SK-N-DZ (cell line): ENCODE measurements at regions not wholly inside any gene's neighbourhood (a gene's known extent, or its start where the extent isn't known, plus 50 kb on each side); places are given as distances from the start of the nearest gene placed in this dataset.
A peak's percentile ranks its signal among the peaks of the same experiment; 100 is the strongest.

Experiments used
- DNase-seq: peaks from one replicate; pipeline ENCODE4 v3.0.0-alpha.2; 2015; ENCODE audit warnings: low spot score

DNA sequence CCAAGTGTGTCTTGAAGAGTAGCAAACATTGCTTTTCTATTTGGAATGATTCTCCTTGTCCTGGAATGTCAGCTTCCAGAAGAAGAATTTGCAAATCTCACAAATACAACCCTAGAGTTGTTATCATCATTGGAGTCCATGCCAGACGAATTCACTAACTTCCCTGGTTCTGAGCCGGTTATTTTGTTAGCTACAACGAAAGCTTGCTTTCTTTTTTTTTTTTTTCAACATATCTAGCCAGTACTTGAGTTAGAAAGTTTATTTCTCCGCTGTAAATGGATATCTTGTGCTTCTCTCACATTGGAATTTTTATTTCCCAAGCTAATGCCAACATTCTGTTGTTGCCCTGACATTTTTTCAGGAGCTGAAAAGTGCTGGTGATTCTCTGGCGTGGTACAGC is 138.1 kb upstream of the POM121L12 start:
- DNase-seq, result no peak

DNA sequence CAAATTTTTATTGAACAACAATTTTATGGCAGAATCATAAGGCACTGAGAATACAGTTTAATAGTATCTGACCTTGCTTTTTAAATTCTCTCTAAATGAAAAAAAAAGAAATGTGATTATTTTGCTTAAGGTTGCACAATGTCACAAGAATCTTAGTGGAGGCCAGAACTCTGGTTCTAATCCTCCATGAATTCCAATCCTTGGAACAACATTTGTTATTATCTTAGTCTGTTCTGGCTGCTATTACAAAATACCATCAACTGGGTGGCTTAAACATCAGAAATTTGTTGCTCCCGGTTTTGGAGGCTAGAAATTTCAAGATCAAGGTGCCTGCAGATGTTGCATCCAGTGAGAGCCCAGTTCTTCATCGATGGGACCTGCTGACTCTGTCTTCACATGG is 158.2 kb upstream of the POM121L12 start:
- DNase-seq, result no peak

DNA sequence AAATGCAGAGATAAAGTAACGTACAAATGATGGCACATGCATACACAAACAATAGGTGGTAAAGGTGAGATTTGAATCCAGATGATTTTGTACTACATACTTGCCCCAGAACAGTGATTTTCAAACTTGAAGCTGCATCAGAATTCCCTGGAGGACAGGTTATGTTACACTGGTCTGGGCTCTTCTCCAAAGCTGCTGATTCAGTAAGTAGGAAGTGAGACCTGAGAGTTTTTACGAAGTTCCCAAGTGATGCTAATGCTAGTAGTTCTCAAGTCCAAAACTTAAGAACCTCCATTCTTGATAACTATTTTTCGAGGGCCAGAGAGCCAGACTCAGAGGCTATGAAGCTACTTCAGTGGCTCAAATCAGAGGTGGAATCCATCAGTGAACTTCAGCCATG is 159.0 kb upstream of the POM121L12 start:
- DNase-seq, result no peak

DNA sequence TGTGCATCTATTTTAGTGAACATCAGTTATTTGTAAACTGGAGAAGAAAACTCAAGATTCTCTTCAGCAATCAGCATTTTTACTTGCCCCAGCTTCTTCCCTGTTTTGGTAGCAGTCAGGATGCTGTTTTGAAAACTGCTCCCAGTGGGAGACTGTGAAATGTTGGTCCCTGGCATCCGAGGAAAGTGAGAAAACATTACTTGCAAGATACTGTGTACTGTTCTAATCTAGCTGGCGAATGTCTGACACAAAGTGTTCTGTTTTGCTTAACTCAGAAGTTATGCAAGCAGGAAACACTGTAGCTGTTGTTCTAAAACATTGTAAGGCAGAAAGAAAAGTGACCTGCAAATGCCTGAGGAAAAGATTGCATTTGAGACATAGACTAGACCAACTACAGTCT is 171.8 kb upstream of the POM121L12 start:
- DNase-seq, result no peak

DNA sequence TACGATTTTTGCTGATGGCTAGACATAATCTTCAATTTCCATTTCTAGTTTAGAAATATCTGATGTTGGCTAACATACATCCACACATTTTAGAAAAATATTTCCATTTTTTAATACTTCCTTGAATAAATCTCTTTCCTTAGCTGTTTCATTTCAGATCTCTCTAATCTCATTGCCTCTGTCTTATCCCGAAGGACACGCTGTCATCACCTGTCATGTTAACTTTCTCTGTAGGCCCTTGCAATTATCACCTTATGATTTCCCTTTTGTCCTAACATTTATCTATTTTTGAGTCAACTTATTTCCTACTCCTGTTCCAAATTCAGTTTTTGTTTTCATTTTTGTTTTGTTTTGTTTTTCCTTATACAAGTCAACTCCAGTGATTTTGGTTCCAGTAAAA is 173.1 kb upstream of the POM121L12 start:
- DNase-seq, result no peak

DNA sequence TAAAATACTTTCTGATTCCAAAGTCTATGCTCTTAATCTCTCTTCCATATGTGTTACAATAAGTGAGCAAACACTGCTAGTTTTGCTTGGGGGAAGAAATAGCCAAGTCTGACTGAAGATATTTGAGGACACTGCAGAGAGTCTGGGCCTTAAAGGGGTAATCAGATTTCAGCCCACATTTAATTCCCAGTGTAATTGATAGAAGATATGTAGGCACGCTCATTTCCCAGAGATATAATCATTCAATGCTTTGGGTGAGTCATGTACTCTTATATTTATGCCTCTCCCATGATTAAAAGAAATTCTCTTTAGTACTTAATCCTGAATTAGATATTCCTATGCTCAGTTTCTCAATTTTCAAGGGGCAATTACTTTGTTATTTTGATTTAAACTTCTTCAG is 178.1 kb upstream of the POM121L12 start:
- peak; percentile 39 for DNase-seq

DNA sequence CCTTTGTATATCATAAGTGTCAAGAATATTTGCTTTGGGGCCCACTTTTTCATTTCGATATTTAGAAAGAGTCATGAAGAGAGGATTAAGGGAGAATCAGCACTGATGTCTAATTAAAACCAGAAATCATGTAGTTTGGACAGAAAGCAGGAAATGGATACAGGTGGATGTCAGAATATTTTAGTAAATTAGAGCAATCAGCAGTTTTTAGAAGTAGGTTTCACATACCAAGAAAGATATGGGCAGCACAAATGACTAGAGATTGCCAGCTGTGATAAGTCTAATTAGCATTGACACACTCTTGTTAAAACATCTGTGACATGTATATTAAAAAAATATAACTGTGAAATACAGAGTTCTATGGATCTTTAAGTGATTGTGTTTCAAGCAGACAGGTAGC is 180.8 kb upstream of the POM121L12 start:
- no peak for DNase-seq

DNA sequence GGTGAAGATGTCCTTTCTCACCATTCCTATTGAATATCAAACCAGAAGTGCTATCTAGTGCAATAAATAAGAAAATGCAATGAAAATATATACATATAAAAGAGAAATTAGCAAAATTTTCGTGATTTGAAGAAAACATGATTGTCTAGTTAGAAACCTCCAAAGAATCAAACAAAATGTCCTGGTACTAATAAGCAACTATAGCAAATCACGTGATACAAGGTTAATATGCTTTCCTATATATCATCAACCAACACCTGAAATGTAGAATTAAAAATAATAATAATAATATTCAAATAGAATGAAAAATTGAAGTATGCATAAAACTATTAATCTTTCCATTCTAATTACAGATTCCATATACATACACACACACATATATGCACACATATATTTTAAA is 183.9 kb upstream of the POM121L12 start:
- DNase-seq, result no peak

DNA sequence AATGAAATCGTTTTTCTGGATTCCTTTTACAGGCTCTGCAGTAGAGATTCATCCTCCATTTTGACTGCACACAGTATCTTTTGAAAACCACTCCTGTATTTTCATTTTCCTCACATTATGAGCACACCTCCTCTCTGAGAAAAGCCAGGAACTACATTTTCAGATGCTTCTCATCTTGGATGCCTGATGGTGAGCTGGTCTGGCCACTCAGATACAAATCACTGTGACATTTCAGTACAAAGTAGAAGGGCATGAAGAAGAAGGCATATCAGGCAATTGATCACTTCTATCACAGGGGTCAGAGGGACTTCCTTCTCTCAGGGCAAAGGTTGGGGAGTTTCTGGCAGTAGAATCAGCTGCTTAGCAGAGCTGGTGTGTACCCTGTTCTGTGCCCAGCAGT is 192.0 kb upstream of the POM121L12 start:
- DNase-seq, result peak; percentile 68

DNA sequence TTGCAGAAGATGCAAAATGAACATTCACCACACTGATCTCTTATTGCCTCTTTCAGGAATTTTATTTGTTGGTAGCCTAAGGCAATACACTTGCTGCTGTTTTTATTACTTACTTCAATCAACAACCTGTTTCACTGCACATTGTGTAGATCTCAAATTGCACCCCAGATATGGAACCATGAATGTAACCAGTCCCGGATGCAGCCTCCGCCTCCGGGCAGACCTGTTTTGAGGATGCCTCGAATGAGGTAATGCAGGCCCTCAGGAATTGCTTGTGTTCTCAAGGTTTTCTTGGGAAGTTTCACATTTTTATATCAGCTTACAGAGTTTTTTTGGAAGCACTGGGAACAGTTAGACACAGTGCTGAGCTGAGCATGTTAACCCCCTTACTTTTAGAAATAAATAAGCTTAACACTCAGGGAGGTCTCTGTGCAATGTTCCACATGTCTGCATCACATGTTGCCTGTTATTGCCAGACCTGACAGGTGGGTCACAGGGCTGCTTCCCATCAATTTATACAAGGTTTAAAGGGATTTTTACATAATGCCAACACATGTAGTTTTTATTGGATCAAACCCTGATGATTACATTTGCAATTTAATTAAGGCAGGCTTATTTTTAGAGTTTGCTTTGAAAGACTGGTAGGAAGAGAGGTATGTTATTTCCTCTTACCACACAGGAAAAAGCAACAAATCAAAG is 193.1 kb upstream of the POM121L12 start:
- DNase-seq, result peak; percentile 84

DNA sequence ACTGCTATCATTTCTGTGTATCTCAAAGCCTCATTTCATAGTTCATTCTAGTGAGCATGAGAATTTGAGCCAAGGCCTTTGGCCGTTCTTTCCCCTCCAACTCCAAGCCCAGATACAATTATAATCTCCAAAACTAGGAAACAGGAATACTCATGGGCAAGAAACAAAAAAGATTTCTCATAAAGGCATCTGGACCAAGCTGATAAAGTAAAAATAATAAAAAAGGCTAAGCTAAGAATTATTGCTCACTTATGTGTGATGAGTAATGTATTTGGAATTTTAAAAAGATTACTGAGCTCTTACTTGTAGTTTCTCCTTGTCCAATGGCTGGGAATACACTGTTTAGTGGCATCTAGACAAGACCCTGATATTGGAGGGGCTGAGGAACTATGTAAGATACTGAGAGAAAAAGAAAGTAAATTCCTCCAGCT is 196.4 kb upstream of the POM121L12 start:
- no peak for DNase-seq

DNA sequence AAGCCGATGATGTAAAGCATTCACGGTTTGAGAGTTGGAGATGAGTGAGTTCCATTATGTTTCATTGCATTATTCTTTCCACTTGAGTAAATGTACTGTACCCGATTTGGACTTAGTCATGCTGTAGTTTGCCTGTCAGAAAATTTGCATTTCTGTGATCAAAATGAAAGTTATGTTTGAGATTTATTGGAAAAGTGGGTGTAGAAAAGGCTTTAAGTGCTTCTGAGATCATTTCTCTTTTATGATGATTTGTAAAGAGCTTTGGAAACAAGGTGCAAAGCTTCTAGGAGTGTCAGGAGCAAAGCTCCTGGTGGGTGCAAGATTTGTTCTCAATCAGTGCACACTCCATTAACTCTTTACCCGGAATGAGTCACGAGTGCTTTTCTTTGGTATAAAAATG is 204.1 kb upstream of the POM121L12 start:
- DNase-seq, result no peak

DNA sequence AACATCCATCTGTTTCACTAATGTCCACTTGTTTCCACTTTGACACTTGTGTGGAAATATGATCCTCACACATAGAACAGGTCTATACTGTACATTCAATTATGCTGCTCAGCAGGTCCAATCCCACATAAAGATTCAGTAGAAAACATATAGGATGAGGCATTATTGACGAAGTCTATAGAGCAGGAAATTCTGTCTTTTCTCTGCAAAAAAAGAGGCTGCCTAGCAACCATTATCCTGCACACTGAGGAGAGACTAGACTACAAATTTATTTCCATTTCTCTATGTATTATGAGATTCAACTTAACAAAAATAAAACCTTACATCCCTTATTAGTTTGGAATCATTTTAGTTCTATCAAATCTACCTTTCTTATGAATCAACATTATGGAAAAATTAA is 204.6 kb upstream of the POM121L12 start:
- DNase-seq, result no peak

DNA sequence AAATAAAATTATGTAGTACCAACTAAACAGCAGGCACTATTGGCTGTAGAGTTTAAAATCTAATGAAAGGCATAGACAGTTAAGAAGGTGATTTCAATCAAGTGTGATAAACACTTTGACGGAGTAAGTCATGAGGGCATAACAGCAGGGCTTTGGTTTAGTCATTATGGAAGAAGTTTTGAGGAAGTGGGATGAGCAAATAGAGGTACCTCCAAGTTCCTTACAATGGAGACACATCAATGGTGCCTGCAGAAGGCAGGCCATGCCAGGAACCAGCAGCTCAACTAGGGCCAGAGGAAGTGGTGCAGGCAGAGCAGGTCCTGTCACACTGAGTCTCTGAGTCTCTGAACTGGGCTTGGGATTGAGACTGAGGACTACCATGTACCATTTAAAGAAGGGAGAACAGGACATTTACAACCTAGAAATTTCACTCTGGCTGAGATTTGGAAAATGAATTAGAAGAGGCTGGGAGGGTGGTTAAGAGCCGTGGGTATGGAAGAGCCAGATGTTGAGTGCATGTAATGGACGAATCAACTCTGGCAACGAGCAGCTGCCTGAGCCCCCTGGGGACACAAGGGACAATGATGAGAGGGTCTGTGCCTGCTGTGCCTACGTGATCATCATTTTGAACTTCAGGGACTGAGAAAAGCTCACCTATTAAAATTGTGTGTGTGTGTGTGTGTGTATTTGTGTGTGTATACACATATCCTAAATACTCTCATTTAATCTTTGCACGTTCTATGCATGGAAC is 208.7 kb upstream of the POM121L12 start:
- DNase-seq, result no peak

DNA sequence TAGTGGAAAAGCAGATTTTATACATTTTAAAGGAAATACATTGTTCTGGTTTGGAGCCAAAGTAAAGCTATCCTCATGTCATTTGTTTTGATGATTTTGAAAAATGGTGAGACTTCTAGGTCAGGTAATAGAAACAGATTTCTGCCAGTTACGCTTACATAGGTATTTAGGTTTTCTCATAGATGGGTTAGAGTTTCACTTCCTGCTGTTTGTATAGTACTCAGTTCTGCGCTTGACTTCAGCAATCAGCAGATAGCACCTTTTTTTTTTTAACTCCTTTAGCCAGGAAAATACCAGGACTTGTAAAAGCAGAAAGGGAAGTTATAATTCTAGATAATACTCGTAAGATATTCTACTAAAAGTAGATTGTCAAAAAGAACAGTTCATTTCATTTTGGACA is 209.8 kb upstream of the POM121L12 start:
- no peak for DNase-seq

DNA sequence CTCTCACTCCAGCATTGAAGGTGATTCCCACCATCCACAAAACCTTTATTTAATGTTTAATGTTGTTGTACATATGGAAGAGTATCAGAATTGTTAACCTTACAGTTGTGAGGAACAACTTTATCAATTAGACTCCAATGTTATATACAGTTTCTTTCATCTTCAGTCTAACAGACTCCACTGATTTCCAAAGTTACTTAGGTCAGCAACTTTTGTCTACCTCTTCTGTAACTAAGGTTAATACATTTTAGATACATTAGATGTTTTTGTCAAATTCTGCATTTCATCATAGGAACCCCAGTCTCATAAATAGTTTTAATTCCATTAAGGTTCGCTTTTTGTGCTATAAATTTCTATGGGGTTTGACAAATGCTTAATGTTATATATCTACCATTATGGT is 223.9 kb upstream of the POM121L12 start:
- DNase-seq, result no peak

DNA sequence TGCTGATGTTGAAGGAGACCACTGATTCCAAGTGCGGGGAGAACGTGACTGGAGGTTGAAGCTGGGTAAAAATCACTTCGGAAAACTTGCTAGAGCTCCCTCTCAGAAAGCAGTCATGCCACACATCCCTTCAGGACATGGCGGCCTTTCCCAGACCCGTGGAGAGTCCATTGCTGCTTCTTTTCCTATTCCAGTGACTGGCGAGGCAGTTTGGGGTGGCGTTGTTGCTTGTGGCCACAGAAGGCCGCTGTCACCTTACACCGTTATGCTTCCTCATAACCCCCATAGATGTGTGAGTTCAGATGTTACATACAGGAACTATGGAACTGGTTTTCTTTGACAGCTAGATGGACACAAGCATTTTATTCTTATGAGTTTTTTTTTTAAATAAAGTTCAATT is 235.6 kb upstream of the POM121L12 start:
- DNase-seq, result no peak

DNA sequence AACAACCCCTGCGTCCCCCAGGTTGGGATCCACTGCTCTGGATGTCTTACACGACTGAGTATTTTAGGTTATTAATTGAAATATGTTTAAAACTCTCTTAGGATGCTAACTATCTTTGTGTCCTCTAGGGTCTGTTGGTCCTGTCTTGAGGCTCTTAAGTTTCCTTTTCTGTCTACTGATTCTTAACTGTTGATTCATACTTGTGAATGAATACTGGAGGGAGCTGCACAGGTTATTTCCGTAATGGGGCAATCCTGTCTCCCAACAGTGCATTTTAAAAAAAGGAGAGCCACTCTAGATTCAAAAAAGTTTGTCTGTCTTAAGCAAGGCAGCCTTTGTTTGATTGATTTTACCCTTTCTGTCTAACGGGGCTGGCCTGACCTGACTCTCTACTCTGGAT is 237.6 kb upstream of the POM121L12 start:
- DNase-seq, result no peak

DNA sequence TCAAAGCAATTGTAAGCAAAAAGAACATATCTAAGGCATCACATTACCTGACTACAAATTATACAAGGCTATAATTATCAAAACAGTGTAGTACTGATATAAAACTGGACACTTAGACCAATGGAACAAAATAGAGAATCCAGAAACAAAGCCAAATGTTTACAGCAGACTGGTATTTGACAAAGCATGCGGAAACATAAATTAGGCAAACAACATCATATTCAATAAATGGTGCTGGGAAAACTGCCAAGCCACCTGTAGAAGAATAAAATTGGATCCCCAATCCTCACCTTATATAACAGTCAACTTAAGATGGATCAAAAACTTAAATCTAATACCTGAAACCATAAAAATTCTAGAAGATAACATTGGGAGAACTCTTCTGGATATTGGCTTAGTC is 240.8 kb upstream of the POM121L12 start:
- no peak for DNase-seq

DNA sequence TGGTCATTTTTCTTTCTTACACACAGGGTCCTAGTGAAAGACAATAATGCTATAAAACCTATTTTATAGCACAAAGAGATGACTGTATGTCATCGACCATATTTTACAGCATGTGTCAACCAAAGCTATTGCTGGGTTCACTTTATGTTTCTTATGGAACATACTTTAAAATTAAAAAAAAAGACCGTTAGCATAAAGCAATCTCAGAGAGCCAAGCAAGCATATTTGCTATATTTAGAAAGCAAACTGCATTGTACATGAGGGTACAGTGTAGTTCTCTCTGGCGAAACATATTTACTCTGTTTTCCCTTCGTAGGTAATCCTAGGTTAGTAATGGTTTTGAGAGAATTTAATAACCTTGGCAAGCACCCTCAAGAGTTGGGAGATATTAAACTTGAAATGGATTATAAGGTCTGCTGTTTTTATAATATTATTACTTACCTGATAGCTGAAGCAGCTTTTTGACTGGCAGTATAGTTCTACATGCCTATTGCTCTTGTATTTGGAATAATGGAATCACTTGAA is 244.2 kb upstream of the POM121L12 start:
- no peak for DNase-seq

DNA sequence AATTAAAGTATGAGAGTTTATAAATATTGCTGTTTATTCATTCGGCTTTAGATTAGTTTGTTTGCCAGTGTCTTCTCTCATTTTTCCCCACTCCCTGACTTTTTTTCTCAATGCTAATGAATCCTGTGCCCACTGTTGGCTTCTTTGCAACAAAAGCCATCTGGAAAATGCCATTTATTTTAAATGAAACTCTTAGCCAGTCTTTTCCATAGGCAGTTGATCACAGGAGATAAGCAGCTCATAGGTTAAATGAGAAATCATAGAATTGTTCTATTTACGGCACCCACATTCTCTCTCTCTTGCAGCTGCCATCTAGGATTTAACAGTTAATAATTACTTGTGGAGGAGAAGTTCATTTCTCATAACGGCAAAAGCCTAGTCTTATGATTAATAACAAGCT is 249.3 kb upstream of the POM121L12 start:
- peak; percentile 17 for DNase-seq

DNA sequence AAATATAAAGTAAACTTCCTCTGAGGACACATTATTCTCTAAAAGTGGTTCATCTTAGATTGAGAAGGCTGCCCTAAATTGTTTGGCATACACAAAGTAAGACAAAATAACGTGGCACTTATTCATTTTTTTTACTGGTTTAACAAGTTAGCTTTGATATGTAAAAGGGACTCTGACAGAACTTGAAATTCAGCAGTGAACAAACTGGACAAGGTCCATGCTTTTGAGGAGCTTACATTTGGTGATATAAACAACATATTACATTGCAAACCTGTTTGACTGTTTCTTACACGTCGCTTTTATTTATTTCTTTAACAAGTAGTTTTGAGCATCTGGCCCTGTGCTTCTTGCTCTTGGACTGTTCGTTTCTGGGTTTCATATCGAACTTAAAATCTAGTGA is 253.1 kb upstream of the POM121L12 start:
- no peak for DNase-seq

DNA sequence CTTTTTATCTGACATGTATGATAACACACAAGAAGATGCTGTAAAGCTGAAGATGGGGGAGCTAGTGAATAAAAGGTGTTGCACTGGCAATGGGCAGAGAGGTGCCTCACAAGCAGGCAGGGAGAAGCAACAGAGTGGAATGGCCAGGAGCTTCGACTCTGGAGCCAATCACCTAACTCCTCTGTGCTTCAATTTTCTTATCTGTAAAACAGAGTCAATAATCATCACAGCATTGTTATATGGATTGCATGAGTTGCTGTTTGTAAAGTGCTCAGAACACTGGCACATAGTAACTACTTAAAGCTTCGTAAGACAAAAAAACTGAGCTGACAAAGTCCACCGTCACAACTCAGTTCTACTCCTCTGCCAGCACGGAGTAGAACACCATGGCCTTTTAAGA is 254.2 kb upstream of the POM121L12 start:
- no peak for DNase-seq
